GM21717 (cell line): ENCODE measurements at regions not wholly inside any gene's neighbourhood (a gene's known extent, or its start where the extent isn't known, plus 50 kb on each side); places are given as distances from the start of the nearest gene placed in this dataset.

Experiments used
- ATAC-seq: cut with Tn5 transposase; IDR thresholded peaks from one replicate; pipeline ENCODE4 v1.9.1; 2021; ENCODE audit warnings: mild to moderate bottlenecking, moderate library complexity; ENCODE audit not compliant: unreplicated experiment

- no peak for ATAC-seq
These were observed 415.1 kb upstream of the NEGR1 start for GRCh38 chr1:72697410-72697809.

DNA sequence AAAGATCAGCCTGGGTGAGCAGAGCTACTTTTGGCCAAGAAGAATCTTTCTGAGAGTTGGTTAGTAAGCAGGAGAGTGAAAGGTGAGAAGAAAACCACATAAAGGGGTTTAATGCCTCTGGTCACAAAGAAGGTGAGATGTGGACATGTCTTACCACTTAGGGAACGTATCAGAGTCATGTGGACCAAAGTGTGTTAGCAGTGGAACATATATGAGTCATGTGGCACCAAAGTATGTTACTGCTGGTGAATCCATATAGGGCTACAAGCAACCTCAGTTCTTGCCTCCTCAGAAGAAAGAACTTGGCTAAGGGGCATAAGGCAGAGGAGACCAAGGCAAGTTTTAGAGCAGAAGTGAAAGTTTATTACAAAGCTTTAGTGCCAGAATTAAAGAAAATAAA, 411.6 kb upstream of the NEGR1 start:
- ATAC-seq = no peak

GRCh38 chr1:72693376-72693775, 411.0 kb upstream of the NEGR1 start:
- ATAC-seq = no peak

GRCh38 chr1:72690871-72691270, 408.5 kb upstream of the NEGR1 start:
- no peak for ATAC-seq

DNA sequence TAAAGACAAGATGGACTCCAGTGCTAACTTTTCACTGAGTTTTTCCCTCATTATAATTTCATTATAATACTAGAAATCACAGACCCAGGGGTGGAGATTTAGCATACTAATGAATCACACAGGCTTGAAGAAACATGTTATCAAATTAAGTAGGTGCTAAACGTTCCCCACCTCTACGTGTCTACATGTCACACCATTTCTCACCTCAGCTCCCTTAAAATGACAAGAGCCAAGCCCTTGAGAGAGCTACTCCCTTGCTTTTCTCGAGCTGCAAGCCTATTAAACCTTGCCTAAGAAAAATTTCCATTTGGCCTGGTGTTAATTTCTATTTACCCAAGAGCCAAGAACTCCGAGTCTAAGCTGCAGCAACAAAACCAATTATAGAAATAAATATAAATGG, 396.3 kb upstream of the NEGR1 start:
- ATAC-seq = no peak

- no peak for ATAC-seq
These were observed 388.6 kb upstream of the NEGR1 start for GRCh38 chr1:72670902-72671301.

- ATAC-seq = no peak
These were observed 380.6 kb upstream of the NEGR1 start for GRCh38 chr1:72662918-72663317.

DNA sequence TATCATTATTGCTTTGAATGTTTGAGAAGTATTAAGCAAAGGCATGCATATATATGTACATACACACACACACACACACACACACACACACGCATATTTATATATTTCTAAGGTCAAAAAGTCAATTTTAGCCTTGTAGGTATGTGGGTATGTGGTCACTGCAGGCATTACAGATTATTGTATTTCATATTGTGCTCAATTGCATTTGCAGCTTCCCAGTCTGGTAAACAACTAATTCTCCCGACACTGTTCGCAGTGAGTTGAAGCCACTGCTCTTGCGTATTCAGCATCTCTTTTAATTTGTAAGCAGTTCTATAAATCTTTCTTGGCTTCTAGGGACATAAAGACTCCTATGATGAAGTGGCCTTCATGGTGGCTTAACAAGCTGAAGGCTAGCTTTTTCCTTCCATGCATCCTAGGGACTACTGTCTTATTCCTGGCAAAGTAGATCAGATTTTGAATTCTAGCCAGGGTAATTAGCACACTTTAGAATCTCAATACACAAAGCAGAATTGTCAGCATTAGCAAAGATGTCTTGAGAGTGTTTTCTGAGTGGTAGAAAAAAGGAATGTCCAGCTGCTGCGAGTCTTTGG, 368.6 kb upstream of the NEGR1 start:
- ATAC-seq = no peak

DNA sequence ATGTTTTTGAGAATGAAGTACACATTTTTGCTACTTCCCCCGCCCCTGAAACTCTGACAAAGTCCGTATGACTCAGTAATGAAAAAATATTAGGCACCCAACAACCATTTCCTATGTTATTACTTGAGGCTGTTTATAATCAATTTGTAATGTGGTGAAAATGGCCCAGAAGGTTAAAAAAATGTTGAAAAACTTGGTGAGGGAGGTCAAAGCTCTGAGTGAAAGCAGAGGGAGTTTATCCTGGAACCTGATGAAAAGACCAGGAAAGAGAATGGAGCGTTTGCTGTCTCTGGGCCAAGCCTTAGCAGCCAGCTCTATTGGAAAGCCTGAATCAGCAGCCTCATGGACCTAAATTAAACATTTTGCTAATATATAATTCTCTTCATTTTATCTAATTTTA, 367.7 kb upstream of the NEGR1 start:
- ATAC-seq = no peak

DNA sequence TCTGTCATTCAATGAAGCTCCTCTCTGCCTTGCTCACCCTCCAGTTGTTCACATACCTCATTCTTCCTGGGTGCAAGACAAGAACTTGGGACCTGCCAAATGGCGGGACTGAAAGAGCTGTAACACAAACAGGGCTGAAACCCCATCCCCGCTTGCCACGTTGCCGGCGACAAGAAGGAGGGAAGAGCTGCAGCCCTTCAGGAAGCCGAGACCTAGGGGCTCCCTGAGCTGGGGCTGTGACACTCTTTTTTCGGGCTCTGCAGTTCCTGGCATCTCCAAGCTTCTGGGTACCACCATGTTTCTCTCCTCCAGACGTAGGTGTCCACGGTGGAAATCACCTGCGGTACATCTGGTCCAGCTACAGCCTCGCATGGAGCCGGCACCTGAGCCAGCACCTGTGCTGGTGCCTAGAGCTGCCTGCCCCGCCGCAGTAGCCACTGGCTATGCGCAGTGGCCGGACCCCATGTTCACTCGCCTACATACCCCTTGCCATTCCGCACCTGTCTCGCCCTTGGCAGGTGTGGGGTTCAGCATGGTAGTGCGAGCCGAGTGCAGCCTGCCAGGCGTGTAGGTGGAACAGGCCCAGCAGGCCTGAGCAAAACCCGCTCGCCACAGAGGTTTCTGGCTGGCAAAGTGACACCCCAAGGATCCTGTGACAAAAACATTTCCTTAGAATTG, 367.0 kb upstream of the NEGR1 start:
- no peak for ATAC-seq

DNA sequence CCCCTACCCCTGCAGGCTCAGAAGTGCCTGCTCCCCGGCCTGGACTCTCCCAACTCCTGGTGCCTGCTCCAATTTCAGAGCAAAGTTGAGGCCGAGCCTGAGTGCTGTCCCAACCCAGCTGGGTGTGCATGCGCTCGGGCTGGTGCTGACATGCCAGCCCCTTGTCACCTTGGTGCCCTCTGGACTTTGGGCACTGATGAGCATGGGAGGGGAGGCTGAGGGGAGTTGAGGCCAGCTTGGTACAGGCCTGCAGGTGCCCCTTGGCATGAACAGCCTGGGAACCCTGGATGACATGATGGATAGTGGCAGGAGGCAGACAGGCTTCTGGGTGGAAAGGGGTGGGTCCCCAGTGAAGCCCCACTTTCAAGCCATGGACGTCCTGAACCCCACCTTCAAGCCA, 366.1 kb upstream of the NEGR1 start:
- ATAC-seq = no peak

DNA sequence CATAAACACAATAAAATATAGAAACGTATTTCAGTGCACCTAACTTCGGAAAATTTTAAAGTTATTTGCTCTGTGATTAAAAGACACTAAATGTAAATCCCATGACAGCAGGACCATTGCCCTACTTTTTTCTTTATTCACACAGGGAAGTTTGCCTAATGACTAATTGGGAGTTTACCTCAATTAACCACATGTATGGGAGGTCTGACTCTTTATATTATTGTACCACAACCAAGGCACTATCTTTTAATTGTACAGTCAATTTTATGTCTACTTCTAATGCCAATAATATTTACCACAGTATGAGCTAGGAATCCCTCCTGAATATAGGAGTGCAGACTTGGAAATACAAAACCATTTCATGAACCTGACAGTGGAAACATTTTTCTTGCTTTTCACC, 360.8 kb upstream of the NEGR1 start:
- ATAC-seq = no peak

DNA sequence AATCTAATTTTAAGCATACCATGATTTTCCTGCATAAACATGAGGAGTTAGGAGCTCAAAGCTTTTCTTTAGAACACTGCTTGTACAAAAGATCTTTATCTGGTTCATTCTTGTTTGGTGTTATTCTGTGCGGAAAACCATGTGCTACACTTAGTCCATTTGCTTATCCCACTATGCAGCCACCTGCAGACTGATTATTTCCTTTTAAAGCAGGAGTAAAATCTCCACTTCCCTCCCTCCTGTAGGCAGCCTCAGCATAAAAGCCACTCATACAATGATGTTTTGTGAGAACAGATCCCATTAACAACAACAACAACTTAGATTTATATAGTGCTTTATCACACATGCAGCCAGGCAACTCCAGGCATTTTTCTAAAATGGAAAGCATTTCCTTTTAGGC, 355.3 kb upstream of the NEGR1 start:
- ATAC-seq = no peak

- ATAC-seq = no peak
These were observed 354.3 kb upstream of the NEGR1 start for GRCh38 chr1:72636631-72637030.

- no peak for ATAC-seq
These were observed 353.4 kb upstream of the NEGR1 start for GRCh38 chr1:72635719-72636118.

- ATAC-seq = no peak
These were observed 352.6 kb upstream of the NEGR1 start for GRCh38 chr1:72634946-72635345.

- ATAC-seq = no peak
These were observed 349.1 kb upstream of the NEGR1 start for GRCh38 chr1:72631449-72631848.

DNA sequence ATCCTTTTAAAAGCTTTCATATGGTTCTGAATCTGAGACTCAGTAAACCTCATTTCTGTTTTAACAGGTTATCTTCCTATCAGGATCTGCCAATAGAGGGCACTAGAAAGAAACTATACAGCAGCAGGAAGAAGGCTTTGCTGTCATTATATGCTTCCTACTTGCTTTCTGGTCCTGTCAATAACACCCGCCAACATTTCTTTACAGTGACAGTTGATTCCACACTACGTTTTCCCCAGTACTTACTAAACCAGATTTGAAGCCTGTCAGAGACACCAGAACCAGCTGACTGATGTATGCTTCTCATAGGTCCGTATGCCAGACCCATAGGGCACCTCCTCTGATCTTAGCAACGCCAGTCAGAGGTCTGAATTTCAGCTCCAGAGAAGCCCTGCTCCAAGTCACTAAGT, 341.0 kb upstream of the NEGR1 start:
- peak; percentile 94 for ATAC-seq

DNA sequence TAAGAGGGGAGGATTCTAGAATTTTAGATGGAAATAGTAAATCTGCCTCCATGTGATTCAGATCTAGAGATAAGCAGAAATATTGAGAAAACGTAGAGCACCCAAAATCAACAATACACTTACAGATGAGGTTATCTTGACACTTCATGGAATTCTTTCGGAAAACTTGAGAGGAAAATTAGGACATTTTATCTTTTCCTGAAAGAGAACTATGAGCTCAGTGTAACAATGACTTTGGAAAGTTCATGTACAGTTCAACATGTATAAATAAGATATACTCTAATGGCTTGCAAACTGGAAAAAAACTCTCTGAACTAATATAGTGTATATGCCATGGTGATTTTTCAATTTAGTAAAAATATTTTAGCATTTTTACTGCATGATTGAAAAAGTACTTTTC, 338.1 kb upstream of the NEGR1 start:
- ATAC-seq = no peak

DNA sequence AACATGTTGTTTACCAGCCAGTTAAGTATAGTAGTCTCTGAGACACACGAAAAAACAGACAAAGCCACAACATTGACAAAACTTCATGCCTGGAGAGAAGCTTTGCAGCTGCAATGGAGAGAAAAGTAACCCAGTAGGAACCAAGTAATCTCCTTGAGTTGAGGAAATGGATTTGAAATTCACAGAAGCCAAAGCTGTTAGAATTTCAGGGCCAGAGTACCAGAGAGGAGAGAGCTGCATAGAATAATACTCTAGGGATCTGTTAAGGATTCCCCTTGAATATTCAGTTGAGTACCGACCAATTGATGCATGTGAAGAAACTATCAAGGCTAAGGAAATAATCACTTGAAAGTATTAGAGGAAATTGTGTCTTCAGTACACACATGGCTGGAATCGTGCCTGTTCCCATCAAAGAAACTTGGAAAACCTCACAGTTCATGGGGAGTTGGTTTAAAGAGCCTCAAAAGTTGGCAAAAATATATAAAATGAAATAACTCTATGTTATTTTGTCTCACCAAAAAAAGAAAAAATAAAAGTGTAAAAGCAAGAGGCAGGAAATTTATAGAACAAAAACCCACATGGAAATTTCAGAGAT, 324.0 kb upstream of the NEGR1 start:
- no peak for ATAC-seq

GRCh38 chr1:72601035-72601674, 318.8 kb upstream of the NEGR1 start:
- no peak for ATAC-seq

DNA sequence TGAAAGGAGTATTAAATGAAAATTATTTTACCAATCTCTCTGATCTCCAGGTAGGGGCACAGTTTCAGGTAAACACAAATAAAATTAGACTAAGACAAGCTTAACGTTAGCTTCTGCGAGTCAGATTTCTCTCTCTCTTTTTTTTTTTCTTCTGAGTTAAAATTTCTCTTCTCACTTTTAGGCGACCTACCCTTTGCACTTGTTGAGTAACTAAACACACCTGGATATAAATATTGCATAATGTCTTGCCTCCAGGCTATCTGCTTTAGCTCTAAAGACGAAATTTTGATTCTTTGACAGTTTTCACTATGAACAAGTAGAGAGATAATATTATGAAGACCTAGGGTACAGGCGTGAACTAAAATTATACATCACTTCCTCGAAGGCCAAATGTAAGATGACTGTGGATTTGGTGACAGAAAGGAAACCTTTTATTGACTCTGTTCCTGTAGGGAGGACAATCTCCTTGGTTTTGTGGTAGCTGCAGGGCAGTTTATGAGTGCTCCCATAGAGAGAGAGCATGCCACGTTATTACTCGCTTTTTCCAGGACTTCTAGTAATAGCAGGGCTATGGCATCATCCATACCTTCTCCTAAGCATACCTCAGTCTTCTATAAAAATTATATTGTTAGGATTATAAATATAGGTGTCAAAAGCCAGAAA, 303.8 kb upstream of the NEGR1 start:
- no peak for ATAC-seq
